ENCODE measurements at regions not wholly inside any gene's neighbourhood (a gene's known extent, or its start where the extent isn't known, plus 50 kb on each side); places are given as distances from the start of the nearest gene placed in this dataset.

DNA sequence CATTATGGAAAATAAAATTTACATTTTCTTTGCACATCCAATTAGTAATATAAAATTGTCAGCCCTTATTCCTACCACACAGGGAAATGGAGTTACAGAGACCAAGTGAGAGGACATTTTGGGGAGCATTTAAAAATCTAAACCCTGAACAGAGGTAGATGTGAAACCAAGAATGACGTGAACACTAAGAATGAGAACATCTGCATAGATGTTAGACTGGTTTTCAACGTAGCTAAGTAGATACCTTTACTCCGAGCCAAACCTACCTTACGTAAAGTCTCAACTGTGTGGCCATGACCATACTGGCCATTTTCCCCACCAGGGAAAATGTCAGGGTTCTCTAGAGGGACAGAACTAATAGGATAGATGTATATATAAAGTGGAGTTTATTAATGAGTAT lies 51.4 kb upstream of the THBS1 start:
- Histone ChIP-seq H3K27me3 (ENCODE audit: control insufficient read depth in 1 of 2, insufficient read depth in 2 of 2, low read length in 2 of 2) (peaks cover 0 to 2% of the 10 kb centered on the region in 2 experiments), H3K27ac (ENCODE audit: low read depth in 1 of 2, low read length in 2 of 2) (no peak overlapping the region), H3K4me3 (ENCODE audit: low read length) (no peak overlapping the region), H3K9me3 (ENCODE audit: control insufficient read depth in 1 of 2, insufficient read depth in 1 of 2, low read length in 2 of 2) (no peaks in the 10 kb centered on the region), H3K36me3 (ENCODE audit: insufficient read depth, low read length) (no peaks in the 10 kb centered on the region), H3K4me1 (ENCODE audit: insufficient read depth, low read length) (no peaks in the 10 kb centered on the region)
- ChIA-PET POLR2A (no interaction called here), CTCF (interaction anchor here (1.1 kb wide), 1 partner anchor 18 kb away, joined by 3 read pairs; no protein-coding TSS in a partner anchor)
- Mint-ChIP-seq H3K27ac (no peak overlapping the region), H3K4me1 (ENCODE audit: low read depth) (no peaks in the 10 kb centered on the region), H3K36me3 (ENCODE audit: low read depth) (no peaks in the 10 kb centered on the region), H3K4me3 (no peak overlapping the region), H3K27me3 (peaks cover 17% of the 10 kb centered on the region), H3K9me3 (peaks cover 2% of the 10 kb centered on the region)
- ATAC-seq (ENCODE audit: poor library complexity) (no peak), DNase-seq (no peak)
- TF ChIP-seq, protein P1, sequence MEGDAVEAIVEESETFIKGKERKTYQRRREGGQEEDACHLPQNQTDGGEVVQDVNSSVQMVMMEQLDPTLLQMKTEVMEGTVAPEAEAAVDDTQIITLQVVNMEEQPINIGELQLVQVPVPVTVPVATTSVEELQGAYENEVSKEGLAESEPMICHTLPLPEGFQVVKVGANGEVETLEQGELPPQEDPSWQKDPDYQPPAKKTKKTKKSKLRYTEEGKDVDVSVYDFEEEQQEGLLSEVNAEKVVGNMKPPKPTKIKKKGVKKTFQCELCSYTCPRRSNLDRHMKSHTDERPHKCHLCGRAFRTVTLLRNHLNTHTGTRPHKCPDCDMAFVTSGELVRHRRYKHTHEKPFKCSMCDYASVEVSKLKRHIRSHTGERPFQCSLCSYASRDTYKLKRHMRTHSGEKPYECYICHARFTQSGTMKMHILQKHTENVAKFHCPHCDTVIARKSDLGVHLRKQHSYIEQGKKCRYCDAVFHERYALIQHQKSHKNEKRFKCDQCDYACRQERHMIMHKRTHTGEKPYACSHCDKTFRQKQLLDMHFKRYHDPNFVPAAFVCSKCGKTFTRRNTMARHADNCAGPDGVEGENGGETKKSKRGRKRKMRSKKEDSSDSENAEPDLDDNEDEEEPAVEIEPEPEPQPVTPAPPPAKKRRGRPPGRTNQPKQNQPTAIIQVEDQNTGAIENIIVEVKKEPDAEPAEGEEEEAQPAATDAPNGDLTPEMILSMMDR (IDR thresholded peaks at IDR 0.05), result no peak
- intact Hi-C loops (cut with DNase I, micrococcal nuclease), result no loop called here

DNA sequence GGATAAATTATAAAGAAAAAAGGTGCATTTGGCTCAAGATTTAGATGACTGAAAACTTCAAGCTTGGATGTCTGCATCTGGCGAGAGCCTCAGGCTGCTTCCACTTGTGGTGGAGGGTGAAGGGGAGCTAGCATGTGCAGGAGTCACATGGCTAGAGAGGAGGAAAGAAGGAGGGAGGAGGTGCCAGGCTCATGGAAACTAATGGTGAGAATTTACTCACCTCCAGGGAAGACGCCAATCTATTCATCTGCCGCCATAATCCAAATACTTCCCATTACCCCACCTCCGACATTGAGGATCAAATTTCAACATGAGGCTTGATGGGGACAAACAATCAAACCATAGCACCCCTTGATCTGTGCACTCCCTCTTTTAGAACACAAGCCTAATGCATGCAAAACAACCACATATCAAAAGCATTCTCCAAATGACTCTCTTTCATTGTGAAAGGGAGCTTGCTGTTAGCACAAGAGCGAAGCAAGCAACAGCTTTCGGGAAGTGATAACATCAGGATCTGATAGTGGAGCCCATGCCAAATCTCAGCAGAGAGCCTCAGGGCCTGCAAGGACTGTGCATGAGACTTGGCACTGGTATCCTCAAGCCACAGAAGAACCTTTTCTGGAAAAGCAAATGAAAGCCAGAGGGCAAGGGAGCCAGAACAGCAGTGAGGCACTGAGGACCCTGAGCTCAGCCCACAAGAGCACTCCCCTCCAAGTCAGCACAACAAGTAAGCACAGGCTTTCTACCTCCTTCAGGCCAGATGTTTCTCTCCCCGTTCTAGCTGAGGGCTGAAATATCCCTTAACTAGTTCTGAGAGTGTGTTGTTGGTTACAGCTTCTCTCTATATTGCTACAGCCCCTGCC lies 50.2 kb upstream of the THBS1 start:
- intact Hi-C loops (cut with DNase I, micrococcal nuclease), result no loop called here
- Mint-ChIP-seq H3K36me3 (ENCODE audit: low read depth) (no peaks in the 10 kb centered on the region), H3K4me1 (ENCODE audit: low read depth) (no peaks in the 10 kb centered on the region), H3K27ac (no peak overlapping the region), H3K27me3 (peaks cover 12% of the 10 kb centered on the region), H3K9me3 (no peaks in the 10 kb centered on the region), H3K4me3 (no peak overlapping the region)
- Histone ChIP-seq H3K27me3 (ENCODE audit: control insufficient read depth in 1 of 2, insufficient read depth in 2 of 2, low read length in 2 of 2) (peaks cover 0 to 2% of the 10 kb centered on the region in 2 experiments), H3K36me3 (ENCODE audit: insufficient read depth, low read length) (no peaks in the 10 kb centered on the region), H3K4me3 (ENCODE audit: low read length) (no peak overlapping the region), H3K9me3 (ENCODE audit: control insufficient read depth in 1 of 2, insufficient read depth in 1 of 2, low read length in 2 of 2) (no peaks in the 10 kb centered on the region), H3K27ac (ENCODE audit: low read depth in 1 of 2, low read length in 2 of 2) (no peak overlapping the region), H3K4me1 (ENCODE audit: insufficient read depth, low read length) (no peaks in the 10 kb centered on the region)
- ATAC-seq (ENCODE audit: poor library complexity) (no peak), DNase-seq (no peak)
- ChIA-PET POLR2A (no interaction called here), CTCF (no interaction called here)
- TF ChIP-seq, protein P1 (IDR thresholded peaks at IDR 0.05), result no peak

All from CD4-positive, alpha-beta T cell (primary cell).